GM12878 (cell line): ENCODE measurements at regions not wholly inside any gene's neighbourhood (a gene's known extent, or its start where the extent isn't known, plus 50 kb on each side); places are given as distances from the start of the nearest gene placed in this dataset.

Source experiments
- ATAC-seq: fragments of 200-7000 bp; cut with Tn5 transposase; 3 replicates; pipeline ENCODE4 v1.9.1; 2020; ENCODE audit warnings: mild to moderate bottlenecking, moderate library complexity
- BruUV-seq: library from RNA; stranded (reverse); fragments of 400-500 nt; replicated peaks from 2 replicates; lab custom pipeline; 2021; lab: Mats Ljungman, UMichigan
- CTCF ChIA-PET: fragments of 300-600 bp; sonication (Branson Sonifier 250); formaldehyde crosslinking; extraction: SDS; loops from one replicate; lab custom pipeline; 2021; ENCODE audit warnings: inconsistent platforms; lab: Yijun Ruan, JAX
- POLR2A ChIA-PET: fragments of 350-600 bp; formaldehyde crosslinking; extraction: SDS; loops from one replicate; lab custom pipeline; 2021; ENCODE audit warnings: inconsistent platforms; lab: Charles Lee
- RAD21 ChIA-PET: fragments of 300-600 bp; sonication (Branson Sonifier 250); formaldehyde crosslinking; loops from one replicate; lab custom pipeline; 2023; ENCODE audit warnings: antibody characterized with exemption; ENCODE audit not compliant: unreplicated experiment; lab: Charles Lee
- SMC1A ChIA-PET: fragments of 300-600 bp; sonication (Branson Sonifier 250); formaldehyde crosslinking; loops from one replicate; lab custom pipeline; 2023; ENCODE audit not compliant: unreplicated experiment, uncharacterized antibody; lab: Charles Lee
- DNase-seq: peaks from one replicate; pipeline ENCODE4 v3.0.0-alpha.2; 2011; ENCODE audit warnings: low read depth, low spot score
- FAIRE-seq: peaks from 3 replicates; lab custom pipeline; 2011; peaks lifted over from hg19 to GRCh38; lab: Jason Lieb, UNC
- H2AFZ ChIP-seq: 2 replicates; pipeline ENCODE4 v1.6.0; 2011; ENCODE audit warnings: low read depth, low read length, control low read depth; ENCODE audit not compliant: control insufficient read depth
- H3K27ac ChIP-seq: 2 replicates; pipeline ENCODE4 v1.5.1; 2011; ENCODE audit warnings: control low read depth; ENCODE audit not compliant: control insufficient read depth, insufficient read depth
- H3K27me3 ChIP-seq, 2 experiments: replicated peaks in 1 of 2; 2 replicates each; pipeline versions ENCODE4 v1.6.0 to v1.6.1; 2011; ENCODE audit warnings: low read length in 1 of 2; ENCODE audit not compliant: control insufficient read depth in 2 of 2, insufficient read depth in 2 of 2
- H3K36me3 ChIP-seq, 2 experiments: 2 replicates each; pipeline ENCODE4 v1.5.1; 2011; ENCODE audit warnings: low read length in 1 of 2; ENCODE audit not compliant: control insufficient read depth in 2 of 2, insufficient read depth in 2 of 2
- H3K4me1 ChIP-seq: 2 replicates; pipeline ENCODE4 v1.6.1; 2011; ENCODE audit warnings: mild to moderate bottlenecking, low read length, moderate library complexity, mixed read lengths; ENCODE audit not compliant: control insufficient read depth, insufficient read depth
- H3K4me2 ChIP-seq: 2 replicates; pipeline ENCODE4 v1.6.0; 2011; ENCODE audit warnings: control low read depth; ENCODE audit not compliant: control insufficient read depth, insufficient read depth
- H3K4me3 ChIP-seq: fragments of 200-600 bp; sonication (generic); 2 replicates; pipeline ENCODE4 v1.5.1; 2016
- H3K79me2 ChIP-seq: 2 replicates; pipeline ENCODE4 v1.6.0; 2011; ENCODE audit warnings: low read length; ENCODE audit not compliant: control insufficient read depth, insufficient read depth
- H3K9ac ChIP-seq: 2 replicates; pipeline ENCODE4 v1.8.0; 2011; ENCODE audit warnings: low read length, control low read depth, mixed read lengths; ENCODE audit not compliant: control insufficient read depth, insufficient read depth
- H3K9me3 ChIP-seq: replicated peaks from 3 replicates; pipeline ENCODE4 v1.5.1; 2011; ENCODE audit warnings: mild to moderate bottlenecking, low read length; ENCODE audit not compliant: control insufficient read depth, insufficient read depth
- H4K20me1 ChIP-seq: 2 replicates; pipeline ENCODE4 v1.6.0; 2011; ENCODE audit not compliant: control insufficient read depth, insufficient read depth
- BCL3 ChIP-seq: IDR thresholded peaks from 2 replicates; pipeline ENCODE4 v1.6.1; 2011; ENCODE audit warnings: borderline replicate concordance, low read depth, mild to moderate bottlenecking, moderate library complexity, low read length; ENCODE audit not compliant: insufficient read depth, poor library complexity, severe bottlenecking
- ELK1 ChIP-seq: IDR thresholded peaks from 2 replicates; pipeline ENCODE4 v1.6.1; 2012; ENCODE audit warnings: low read depth, low read length, improper control_type of control experiment
- FOXM1 ChIP-seq: IDR thresholded peaks from 2 replicates; pipeline ENCODE4 v1.6.1; 2012; ENCODE audit warnings: low read depth, mild to moderate bottlenecking, inconsistent platforms, low read length, moderate library complexity
- IRF4 ChIP-seq: IDR thresholded peaks from 2 replicates; pipeline ENCODE4 v1.6.1; 2011; ENCODE audit warnings: low read depth, low read length
- KAT2A ChIP-seq: conservative IDR thresholded peaks from 2 replicates; pipeline ENCODE4 v1.6.1; 2011; ENCODE audit warnings: low read depth, low read length; ENCODE audit not compliant: control insufficient read depth
- KDM1A ChIP-seq: fragments of 200-600 bp; sonication (generic); IDR thresholded peaks from 2 replicates; pipeline ENCODE4 v1.6.1; 2016; ENCODE audit warnings: borderline replicate concordance
- NBN ChIP-seq: fragments of 450-650 bp; IDR thresholded peaks from 2 replicates; pipeline ENCODE4 v1.6.1; 2016
- POU2F2 ChIP-seq: IDR thresholded peaks from 3 replicates; pipeline ENCODE4 v1.6.1; 2011; ENCODE audit warnings: low read depth, mild to moderate bottlenecking, low read length, borderline replicate concordance
- SMAD5 ChIP-seq: IDR thresholded peaks from 2 replicates; pipeline ENCODE4 v1.6.1; 2016; ENCODE audit warnings: antibody characterized with exemption, low read depth
- SUPT20H ChIP-seq: IDR thresholded peaks from 2 replicates; pipeline ENCODE4 v1.6.1; 2011; ENCODE audit warnings: low read depth, mild to moderate bottlenecking, low read length, moderate library complexity, borderline replicate concordance; ENCODE audit not compliant: control insufficient read depth
- TARDBP ChIP-seq: IDR thresholded peaks from 2 replicates; pipeline ENCODE4 v1.6.1; 2016; ENCODE audit warnings: borderline replicate concordance
- ZNF207 ChIP-seq: fragments of 450-650 bp; IDR thresholded peaks from 2 replicates; pipeline ENCODE4 v1.6.1; 2014; ENCODE audit warnings: antibody characterized with exemption, mild to moderate bottlenecking, borderline replicate concordance
- ZNF24 ChIP-seq: fragments of 450-650 bp; IDR thresholded peaks from 2 replicates; pipeline ENCODE4 v1.6.1; 2017; ENCODE audit warnings: antibody characterized with exemption, mild to moderate bottlenecking
- ZNF274 ChIP-seq: IDR thresholded peaks from one replicate; pipeline ENCODE4 v1.8.0; 2011; ENCODE audit not compliant: insufficient read length, insufficient read depth
- ZNF592 ChIP-seq: fragments of 450-650 bp; IDR thresholded peaks from 2 replicates; pipeline ENCODE4 v1.6.1; 2017; ENCODE audit warnings: mild to moderate bottlenecking, moderate library complexity
- WGBS: methylation state at CpG from one replicate; pipeline ENCODE4 v1.1.6; 2016; ENCODE audit warnings: low lambda C conversion rate; ENCODE audit not compliant: insufficient replicate concordance, insufficient coverage; ENCODE audit errors: missing lambda C conversion rate; 5-methylcytosine and 5-hydroxymethylcytosine counted together
- in situ Hi-C: fragments of 300-500 bp; cut with MboI; formaldehyde crosslinking; loops from 9 replicates; pipeline ENCODE4 v1.14.3; 2018; ENCODE audit warnings: mixed read lengths
- intact Hi-C: fragments of 100-400 bp; cut with micrococcal nuclease; formaldehyde crosslinking; loops from one replicate; pipeline ENCODE4 v1.14.2; 2022; ENCODE audit not compliant: unreplicated experiment
- TF ChIP-seq, protein P1 (sequence below): fragments of 150-350 bp; IDR thresholded peaks from 2 replicates; pipeline ENCODE4 v1.6.1; 2016; ENCODE audit warnings: low read depth, low read length

DNA sequence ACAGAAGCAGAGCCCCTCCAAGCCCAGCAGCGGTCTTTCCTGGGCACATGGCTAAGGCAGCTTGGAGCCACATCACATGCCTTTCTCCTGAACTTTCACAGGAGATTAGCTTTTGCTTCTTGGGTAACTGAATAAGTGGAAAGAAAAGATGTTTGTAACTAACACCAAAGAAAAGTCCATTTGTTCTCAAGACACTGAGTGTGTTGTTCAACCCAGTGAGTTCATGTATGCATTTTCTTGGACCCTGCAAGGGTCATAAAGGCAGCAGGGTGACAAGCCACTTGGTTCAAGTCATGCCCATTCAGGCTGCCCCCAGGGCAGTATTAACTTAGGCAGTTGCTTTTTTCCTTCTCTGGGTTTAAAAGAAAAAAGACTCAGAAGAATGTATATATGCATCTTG is 203.4 kb downstream of the FAM76B start (continued):
- TF ChIP-seq TARDBP (no peak), KDM1A (no peak), FOXM1 (no peak)

- Histone ChIP-seq H3K4me3 (no peak overlapping the region), H4K20me1 (no peaks in the 10 kb centered on the region), H3K79me2 (no peaks in the 10 kb centered on the region), H3K9me3 (no peaks in the 10 kb centered on the region), H3K4me2 (no peak overlapping the region), H3K36me3 (no peaks in the 10 kb centered on the region), H3K4me1 (no peaks in the 10 kb centered on the region), H2AFZ (no peak overlapping the region), H3K27me3 (no peaks in the 10 kb centered on the region), H3K9ac (no peak overlapping the region), H3K27ac (no peak overlapping the region)
- POLR2A ChIA-PET = no interaction called here
- WGBS = 82% methylated on average over 4 of the region's 4 CpGs
- FAIRE-seq = no peak
- in situ Hi-C loops = no loop called here
- BruUV-seq = no TSS peak
- no peak for DNase-seq
- intact Hi-C loops = no loop called here
- CTCF ChIA-PET = no interaction called here
- SMC1A ChIA-PET = no interaction called here
- RAD21 ChIA-PET = no interaction called here
- no peak for ATAC-seq
- TF ChIP-seq ZNF207 (no peak), POU2F2 (no peak), ZNF24 (no peak), ZNF274 (no peak), SMAD5 (no peak), NBN (no peak), ELK1 (no peak), SUPT20H (no peak), ZNF592 (no peak), BCL3 (no peak), IRF4 (no peak), KAT2A (no peak)
- TF ChIP-seq, protein P1, sequence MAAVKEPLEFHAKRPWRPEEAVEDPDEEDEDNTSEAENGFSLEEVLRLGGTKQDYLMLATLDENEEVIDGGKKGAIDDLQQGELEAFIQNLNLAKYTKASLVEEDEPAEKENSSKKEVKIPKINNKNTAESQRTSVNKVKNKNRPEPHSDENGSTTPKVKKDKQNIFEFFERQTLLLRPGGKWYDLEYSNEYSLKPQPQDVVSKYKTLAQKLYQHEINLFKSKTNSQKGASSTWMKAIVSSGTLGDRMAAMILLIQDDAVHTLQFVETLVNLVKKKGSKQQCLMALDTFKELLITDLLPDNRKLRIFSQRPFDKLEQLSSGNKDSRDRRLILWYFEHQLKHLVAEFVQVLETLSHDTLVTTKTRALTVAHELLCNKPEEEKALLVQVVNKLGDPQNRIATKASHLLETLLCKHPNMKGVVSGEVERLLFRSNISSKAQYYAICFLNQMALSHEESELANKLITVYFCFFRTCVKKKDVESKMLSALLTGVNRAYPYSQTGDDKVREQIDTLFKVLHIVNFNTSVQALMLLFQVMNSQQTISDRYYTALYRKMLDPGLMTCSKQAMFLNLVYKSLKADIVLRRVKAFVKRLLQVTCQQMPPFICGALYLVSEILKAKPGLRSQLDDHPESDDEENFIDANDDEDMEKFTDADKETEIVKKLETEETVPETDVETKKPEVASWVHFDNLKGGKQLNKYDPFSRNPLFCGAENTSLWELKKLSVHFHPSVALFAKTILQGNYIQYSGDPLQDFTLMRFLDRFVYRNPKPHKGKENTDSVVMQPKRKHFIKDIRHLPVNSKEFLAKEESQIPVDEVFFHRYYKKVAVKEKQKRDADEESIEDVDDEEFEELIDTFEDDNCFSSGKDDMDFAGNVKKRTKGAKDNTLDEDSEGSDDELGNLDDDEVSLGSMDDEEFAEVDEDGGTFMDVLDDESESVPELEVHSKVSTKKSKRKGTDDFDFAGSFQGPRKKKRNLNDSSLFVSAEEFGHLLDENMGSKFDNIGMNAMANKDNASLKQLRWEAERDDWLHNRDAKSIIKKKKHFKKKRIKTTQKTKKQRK = no peak
Measured at GRCh38 chr11:95585752-95586077, 203.9 kb downstream of the FAM76B start.
